ENCODE measurements at regions not wholly inside any gene's neighbourhood (a gene's known extent, or its start where the extent isn't known, plus 50 kb on each side); places are given as distances from the start of the nearest gene placed in this dataset.

DNA sequence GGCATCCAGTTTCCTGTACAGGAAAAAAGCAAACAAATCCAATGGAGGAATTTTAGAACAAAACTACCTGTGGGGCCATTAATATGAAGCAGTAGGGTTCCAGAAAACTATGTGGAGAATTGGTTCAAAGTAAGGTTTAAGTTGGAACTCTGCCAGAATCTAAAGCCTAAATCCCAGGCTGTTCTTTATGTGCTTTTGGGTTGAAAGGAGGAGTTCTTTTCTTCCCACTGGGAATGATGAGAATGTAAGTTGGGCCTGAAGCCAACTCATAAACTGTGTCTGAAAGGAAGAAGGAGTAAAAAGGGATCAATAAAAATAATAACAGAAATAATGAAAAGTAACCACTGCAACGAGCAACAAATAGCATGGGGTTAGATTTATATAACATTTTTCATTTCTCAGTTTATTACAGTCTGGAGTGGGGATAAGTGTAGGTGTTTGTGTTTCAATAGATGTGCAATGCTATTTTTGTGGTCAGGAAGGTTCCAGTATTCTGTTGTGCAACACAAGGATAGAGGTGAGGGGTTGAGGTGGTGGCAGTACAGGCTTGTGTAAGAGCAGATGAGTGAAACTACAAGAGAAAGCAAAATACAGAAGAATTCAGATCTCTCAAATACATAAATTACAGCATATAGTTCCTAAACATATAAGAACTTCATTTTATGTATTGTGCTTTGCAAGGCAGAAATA, 373.6 kb downstream of the EMP1 start:
- TF ChIP-seq, protein P1, sequence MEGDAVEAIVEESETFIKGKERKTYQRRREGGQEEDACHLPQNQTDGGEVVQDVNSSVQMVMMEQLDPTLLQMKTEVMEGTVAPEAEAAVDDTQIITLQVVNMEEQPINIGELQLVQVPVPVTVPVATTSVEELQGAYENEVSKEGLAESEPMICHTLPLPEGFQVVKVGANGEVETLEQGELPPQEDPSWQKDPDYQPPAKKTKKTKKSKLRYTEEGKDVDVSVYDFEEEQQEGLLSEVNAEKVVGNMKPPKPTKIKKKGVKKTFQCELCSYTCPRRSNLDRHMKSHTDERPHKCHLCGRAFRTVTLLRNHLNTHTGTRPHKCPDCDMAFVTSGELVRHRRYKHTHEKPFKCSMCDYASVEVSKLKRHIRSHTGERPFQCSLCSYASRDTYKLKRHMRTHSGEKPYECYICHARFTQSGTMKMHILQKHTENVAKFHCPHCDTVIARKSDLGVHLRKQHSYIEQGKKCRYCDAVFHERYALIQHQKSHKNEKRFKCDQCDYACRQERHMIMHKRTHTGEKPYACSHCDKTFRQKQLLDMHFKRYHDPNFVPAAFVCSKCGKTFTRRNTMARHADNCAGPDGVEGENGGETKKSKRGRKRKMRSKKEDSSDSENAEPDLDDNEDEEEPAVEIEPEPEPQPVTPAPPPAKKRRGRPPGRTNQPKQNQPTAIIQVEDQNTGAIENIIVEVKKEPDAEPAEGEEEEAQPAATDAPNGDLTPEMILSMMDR (IDR thresholded peaks at IDR 0.05; ENCODE audit: insufficient read depth, low read depth, low read length, missing control alignments) = no peak
- H3K4me3 ChIP-seq (ENCODE audit: low read depth, low read length) = no peak overlapping the region
- DNase-seq (ENCODE audit: low read depth) = no peak

DNA sequence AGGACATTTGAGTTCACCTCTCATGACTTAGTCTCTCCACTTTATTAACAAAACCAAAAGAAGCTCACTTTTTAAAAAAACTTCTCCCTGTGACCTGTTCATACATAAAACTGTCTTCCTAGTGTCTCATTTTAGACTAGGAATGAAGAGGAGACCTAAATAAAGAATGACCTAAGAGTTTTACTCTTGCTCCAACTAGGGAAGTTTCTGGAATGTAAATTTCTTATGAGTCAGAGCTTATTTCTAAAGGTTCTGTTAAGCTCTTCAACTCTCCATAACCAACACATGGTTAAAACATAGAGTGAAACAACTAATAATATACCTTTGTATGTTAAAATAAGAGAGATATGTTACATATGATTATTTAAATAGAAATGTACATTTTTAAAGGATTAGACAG, 369.8 kb downstream of the EMP1 start:
- no peak overlapping the region for H3K4me3 ChIP-seq (ENCODE audit: low read depth, low read length)
- TF ChIP-seq, protein P1 (IDR thresholded peaks at IDR 0.05; ENCODE audit: insufficient read depth, low read depth, low read length, missing control alignments) = no peak
- no peak for DNase-seq (ENCODE audit: low read depth)

DNA sequence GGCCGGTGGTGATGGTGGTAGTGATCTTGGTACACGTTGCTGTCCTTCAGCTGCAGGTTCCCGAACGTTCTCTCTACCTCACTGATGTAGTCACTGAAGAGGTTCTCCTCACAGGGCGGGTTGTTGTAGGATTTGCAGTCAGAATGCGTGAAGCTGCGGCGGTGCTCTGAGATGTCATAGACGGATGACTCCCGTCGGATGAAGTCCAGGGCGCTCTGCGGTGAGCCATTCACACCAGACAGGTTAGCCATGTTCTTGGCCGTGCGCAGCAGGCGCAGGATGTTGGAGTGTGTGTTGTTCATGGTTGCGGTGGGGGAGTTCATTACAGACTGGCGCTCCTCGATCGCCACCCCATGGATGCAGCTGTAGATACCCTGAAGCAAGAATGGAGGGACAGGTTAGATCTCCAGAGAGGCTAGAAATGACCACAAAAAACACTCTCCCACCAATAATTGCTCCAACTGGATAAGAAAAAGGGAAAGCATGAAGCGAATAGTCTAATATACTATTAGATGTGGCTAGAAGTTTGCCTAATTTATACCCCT, 367.8 kb downstream of the EMP1 start:
- DNase-seq (ENCODE audit: low read depth) = no peak
- no peak overlapping the region for H3K4me3 ChIP-seq (ENCODE audit: low read depth, low read length)
- TF ChIP-seq, protein P1 (IDR thresholded peaks at IDR 0.05; ENCODE audit: insufficient read depth, low read depth, low read length, missing control alignments) = no peak

DNA sequence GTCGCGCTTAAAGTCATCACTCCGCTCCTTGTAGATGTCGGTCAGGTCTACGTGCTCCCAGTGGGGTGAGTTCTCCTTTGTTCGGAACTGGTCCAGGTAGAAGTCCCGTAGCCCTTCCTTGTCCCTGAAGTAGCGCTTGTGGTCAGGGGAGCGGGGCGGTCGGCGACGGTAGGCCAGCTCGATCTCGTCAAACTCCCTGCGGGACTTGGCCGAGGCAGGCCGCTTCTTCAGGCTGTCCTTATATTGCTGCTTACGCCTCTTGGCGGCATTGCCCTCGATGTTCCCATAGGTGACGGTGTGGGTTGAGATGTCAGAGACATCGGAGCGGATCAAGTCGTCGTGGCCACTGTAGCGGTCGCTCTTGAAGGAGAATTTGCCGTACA, 367.2 kb downstream of the EMP1 start:
- no peak overlapping the region for H3K4me3 ChIP-seq (ENCODE audit: low read depth, low read length)
- no peak for DNase-seq (ENCODE audit: low read depth)
- TF ChIP-seq, protein P1 (IDR thresholded peaks at IDR 0.05; ENCODE audit: insufficient read depth, low read depth, low read length, missing control alignments) = no peak

DNA sequence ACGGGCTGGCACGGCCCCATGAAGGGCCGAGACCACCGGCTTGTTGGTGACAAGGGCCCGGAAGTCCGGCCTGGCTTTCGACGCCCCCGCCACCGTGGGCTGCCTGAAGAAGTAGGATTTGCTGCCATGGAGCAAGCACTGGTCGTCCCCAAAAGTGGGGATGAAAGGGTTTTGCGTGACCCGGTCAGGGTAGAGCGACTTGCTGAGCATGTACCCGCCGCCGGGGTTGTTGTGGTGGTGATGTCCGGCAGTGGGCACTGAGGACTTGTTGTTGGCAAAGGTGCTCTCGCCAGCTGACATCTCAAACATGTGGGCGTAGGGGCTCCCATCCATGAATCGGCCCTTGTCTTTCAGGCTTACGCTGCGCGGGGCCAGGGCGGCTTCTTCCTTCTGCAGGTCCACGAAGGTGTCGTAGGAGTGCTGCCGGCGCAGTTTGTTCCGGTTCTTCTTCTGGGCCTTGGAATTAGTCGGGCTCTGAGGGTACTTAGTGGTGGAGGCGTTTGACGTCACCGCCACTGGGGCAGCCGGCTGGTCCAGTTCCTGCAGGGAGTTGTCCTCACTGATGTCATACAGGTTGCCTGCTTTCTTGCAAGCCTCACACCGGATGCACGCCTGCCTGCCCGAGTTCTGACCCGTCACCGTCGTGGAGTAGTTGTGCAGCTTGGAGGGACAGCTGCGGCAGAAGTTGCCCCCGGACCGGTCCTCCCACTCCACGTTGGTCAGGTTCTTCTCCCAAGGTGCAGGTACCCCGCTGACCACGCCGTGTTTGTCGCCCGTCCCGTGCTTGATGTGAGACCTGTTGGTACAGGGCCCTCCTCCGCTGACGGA, 366.6 kb downstream of the EMP1 start:
- DNase-seq (ENCODE audit: low read depth) = no peak
- TF ChIP-seq, protein P1 (IDR thresholded peaks at IDR 0.05; ENCODE audit: insufficient read depth, low read depth, low read length, missing control alignments) = no peak

DNA sequence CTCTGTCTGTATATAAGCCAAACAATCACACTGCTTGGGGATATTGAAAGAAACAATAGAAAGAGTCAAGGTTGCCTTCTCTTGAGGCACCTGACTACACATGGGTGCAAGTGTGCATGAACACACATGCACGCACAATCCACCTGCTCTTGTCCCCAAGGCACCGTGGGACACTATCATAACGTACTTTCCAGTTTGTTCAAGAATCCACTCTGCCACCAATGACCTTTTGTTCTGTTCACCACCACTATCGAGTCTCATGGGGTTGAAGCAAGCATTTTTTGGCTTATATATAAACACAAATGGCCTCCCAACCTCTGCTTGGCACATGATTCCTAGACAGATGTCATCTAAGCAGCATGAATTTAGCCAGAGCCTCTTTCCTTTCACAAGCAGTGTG, 365.4 kb downstream of the EMP1 start:
- TF ChIP-seq, protein P1 (IDR thresholded peaks at IDR 0.05; ENCODE audit: insufficient read depth, low read depth, low read length, missing control alignments) = no peak
- no peak for DNase-seq (ENCODE audit: low read depth)
- no peak overlapping the region for H3K4me3 ChIP-seq (ENCODE audit: low read depth, low read length)

More for the DNA sequence above, 366.6 kb downstream of the EMP1 start:
- H3K4me3 ChIP-seq (ENCODE audit: low read depth, low read length) = no peak overlapping the region
